Right kidney (tissue), 1 donor: ENCODE measurements at regions not wholly inside any gene's neighbourhood (a gene's known extent, or its start where the extent isn't known, plus 50 kb on each side); places are given as distances from the start of the nearest gene placed in this dataset.
"Not testable (repeated sequence)": the region's sequence is repeated elsewhere in the genome, so short reads cannot be mapped to it uniquely, and the experiment has no call there.

Experiments used
- DNase-seq: peaks from one replicate; pipeline ENCODE4 v3.0.0-alpha.2; 2016

- no peak for DNase-seq
These were observed 1496.5 kb upstream of the GOT2 start for GRCh38 chr16:60230666-60231065.

GRCh38 chr16:60225541-60225940 is 1491.4 kb upstream of the GOT2 start:
- no peak for DNase-seq

GRCh38 chr16:60217787-60218186 is 1483.7 kb upstream of the GOT2 start:
- no peak for DNase-seq

- DNase-seq: no peak
These were observed 1480.2 kb upstream of the GOT2 start for GRCh38 chr16:60214311-60214710.

- DNase-seq: no peak
These were observed 1472.4 kb upstream of the GOT2 start for GRCh38 chr16:60206516-60206915.

- no peak for DNase-seq
These were observed 1470.1 kb upstream of the GOT2 start for GRCh38 chr16:60204181-60204580.

GRCh38 chr16:60203525-60204124 is 1469.5 kb upstream of the GOT2 start:
- DNase-seq: peak; percentile 6

- DNase-seq: not testable (repeated sequence)
These were observed 1466.6 kb upstream of the GOT2 start for GRCh38 chr16:60200729-60201128.

GRCh38 chr16:60200161-60200560 is 1466.0 kb upstream of the GOT2 start:
- DNase-seq: no peak

GRCh38 chr16:60199150-60199549 is 1465.0 kb upstream of the GOT2 start:
- DNase-seq: no peak

GRCh38 chr16:60181536-60181935 is 1447.4 kb upstream of the GOT2 start:
- DNase-seq: no peak

GRCh38 chr16:60180609-60181008 is 1446.5 kb upstream of the GOT2 start:
- no peak for DNase-seq

GRCh38 chr16:60170196-60170595 is 1436.1 kb upstream of the GOT2 start:
- no peak for DNase-seq

GRCh38 chr16:60166111-60166510 is 1432.0 kb upstream of the GOT2 start:
- no peak for DNase-seq

GRCh38 chr16:60151987-60152386 is 1417.9 kb upstream of the GOT2 start:
- DNase-seq: no peak

GRCh38 chr16:60150907-60151306 is 1416.8 kb upstream of the GOT2 start:
- no peak for DNase-seq

GRCh38 chr16:60143348-60143705 is 1409.2 kb upstream of the GOT2 start:
- DNase-seq: no peak

- DNase-seq: no peak
These were observed 1408.7 kb upstream of the GOT2 start for GRCh38 chr16:60142619-60143347.

GRCh38 chr16:60137891-60138290 is 1403.8 kb upstream of the GOT2 start:
- DNase-seq: no peak

- DNase-seq: no peak
These were observed 1393.1 kb upstream of the GOT2 start for GRCh38 chr16:60127196-60127595.

GRCh38 chr16:60126115-60126514 is 1392.0 kb upstream of the GOT2 start:
- not testable (repeated sequence) for DNase-seq

- no peak for DNase-seq
These were observed 1389.4 kb upstream of the GOT2 start for GRCh38 chr16:60123392-60124023.

GRCh38 chr16:60120586-60120985 is 1386.5 kb upstream of the GOT2 start:
- DNase-seq: no peak

- DNase-seq: no peak
These were observed 1376.4 kb upstream of the GOT2 start for GRCh38 chr16:60110531-60110930.
